NB4 (cell line): ENCODE measurements at regions not wholly inside any gene's neighbourhood (a gene's known extent, or its start where the extent isn't known, plus 50 kb on each side); places are given as distances from the start of the nearest gene placed in this dataset.

Experiments used
- MAX ChIP-seq: IDR thresholded peaks from 2 replicates; pipeline ENCODE4 v1.6.1; 2011; ENCODE audit warnings: low read depth, low read length
- TF ChIP-seq, protein P1 (sequence below): IDR thresholded peaks from one replicate; pipeline ENCODE4 v1.5.1; 2012; ENCODE audit warnings: low read depth, low read length

- TF ChIP-seq, protein P1, sequence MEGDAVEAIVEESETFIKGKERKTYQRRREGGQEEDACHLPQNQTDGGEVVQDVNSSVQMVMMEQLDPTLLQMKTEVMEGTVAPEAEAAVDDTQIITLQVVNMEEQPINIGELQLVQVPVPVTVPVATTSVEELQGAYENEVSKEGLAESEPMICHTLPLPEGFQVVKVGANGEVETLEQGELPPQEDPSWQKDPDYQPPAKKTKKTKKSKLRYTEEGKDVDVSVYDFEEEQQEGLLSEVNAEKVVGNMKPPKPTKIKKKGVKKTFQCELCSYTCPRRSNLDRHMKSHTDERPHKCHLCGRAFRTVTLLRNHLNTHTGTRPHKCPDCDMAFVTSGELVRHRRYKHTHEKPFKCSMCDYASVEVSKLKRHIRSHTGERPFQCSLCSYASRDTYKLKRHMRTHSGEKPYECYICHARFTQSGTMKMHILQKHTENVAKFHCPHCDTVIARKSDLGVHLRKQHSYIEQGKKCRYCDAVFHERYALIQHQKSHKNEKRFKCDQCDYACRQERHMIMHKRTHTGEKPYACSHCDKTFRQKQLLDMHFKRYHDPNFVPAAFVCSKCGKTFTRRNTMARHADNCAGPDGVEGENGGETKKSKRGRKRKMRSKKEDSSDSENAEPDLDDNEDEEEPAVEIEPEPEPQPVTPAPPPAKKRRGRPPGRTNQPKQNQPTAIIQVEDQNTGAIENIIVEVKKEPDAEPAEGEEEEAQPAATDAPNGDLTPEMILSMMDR, result no peak
- TF ChIP-seq MAX, result no peak
Observed at GRCh38 chr4:104146048-104146447, 348.6 kb downstream of the CXXC4 start.
